ENCODE measurements at regions not wholly inside any gene's neighbourhood (a gene's known extent, or its start where the extent isn't known, plus 50 kb on each side); places are given as distances from the start of the nearest gene placed in this dataset.

- CTCF ChIA-PET: interaction anchor here (0.6 kb wide), 1 partner anchor 48 kb away, joined by 3 read pairs; no protein-coding TSS in a partner anchor
These were observed 923.9 kb downstream of the CDH18 start for GRCh38 chr5:19064094-19064493.

More at GRCh38 chr5:19064094-19064493, 923.9 kb downstream of the CDH18 start:
- no peak overlapping the region for H3K56ac ChIP-seq (ENCODE audit: extremely low read depth, insufficient read depth, low read length)
- H4K91ac ChIP-seq (ENCODE audit: insufficient read depth, low read depth, low read length): no peak overlapping the region
- no peak overlapping the region for H3K4ac ChIP-seq (ENCODE audit: low read depth, low read length)
- TF ChIP-seq MAFK (IDR thresholded peaks at IDR 0.05; ENCODE audit: low read depth, low read length) (peak; percentile 72), MXI1 (IDR thresholded peaks at IDR 0.05; ENCODE audit: borderline replicate concordance, low read depth, low read length) (no peak), CTCF (conservative IDR thresholded peaks at IDR 0.05; ENCODE audit: low read depth, low read length) (no peak)
- H3K9me3 ChIP-seq (ENCODE audit: control insufficient read depth, insufficient read depth, low read length): peaks cover 2% of the 10 kb centered on the region; the same call in 1 of the 2 replicates
- H2AFZ ChIP-seq (replicated peaks; ENCODE audit: low read length, poor library complexity): no peak overlapping the region
- H3K14ac ChIP-seq (replicated peaks; ENCODE audit: low read depth, low read length): no peak overlapping the region
- no peaks in the 10 kb centered on the region for H3K4me1 ChIP-seq (ENCODE audit: control insufficient read depth, insufficient read depth, low read length)
- H3K4me2 ChIP-seq (ENCODE audit: low read depth, low read length): no peak overlapping the region
- H3K27ac ChIP-seq (ENCODE audit: insufficient read depth, low read length): no peak overlapping the region
- no peak for DNase-seq
- no peak for ATAC-seq (ENCODE audit: low read depth)
- H2AK5ac ChIP-seq (ENCODE audit: low read depth, low read length): no peak overlapping the region
- H3K9me1 ChIP-seq (ENCODE audit: insufficient read depth, low read length): no peaks in the 10 kb centered on the region
- POLR2A ChIA-PET (ENCODE audit: unreplicated experiment): no interaction called here
- in situ Hi-C loops (cut with MboI; ENCODE audit: low sequenced_read_pairs): no loop called here
- H2AK9ac ChIP-seq (replicated peaks; ENCODE audit: low read depth, low read length, poor library complexity): no peak overlapping the region
- dilution Hi-C loops (cut with HindIII; ENCODE audit: low sequenced_read_pairs, unreplicated experiment): no loop called here
- no peaks in the 10 kb centered on the region for H3K27me3 ChIP-seq (ENCODE audit: control insufficient read depth, insufficient read depth, low read length)
- H2BK15ac ChIP-seq (ENCODE audit: low read depth, low read length): no peak overlapping the region
- no peak overlapping the region for H2BK5ac ChIP-seq (ENCODE audit: low read depth, low read length, poor library complexity, severe bottlenecking)
- BruUV-seq (replicated peaks): no TSS peak
- no peak overlapping the region for H2BK20ac ChIP-seq (ENCODE audit: low read depth, low read length)
- H3K18ac ChIP-seq (ENCODE audit: low read depth, low read length): no peak overlapping the region
- H4K20me1 ChIP-seq (ENCODE audit: insufficient read depth, low read length): no peaks in the 10 kb centered on the region
- no peak overlapping the region for H3K23ac ChIP-seq (ENCODE audit: low read depth, low read length)
- no peak overlapping the region for H4K5ac ChIP-seq (ENCODE audit: low read depth, low read length)
- no peak overlapping the region for H3K9ac ChIP-seq (ENCODE audit: low read depth, low read length)
- H3K4me3 ChIP-seq (ENCODE audit: insufficient read depth, low read depth, low read length): no peak overlapping the region
- no peaks in the 10 kb centered on the region for H3K36me3 ChIP-seq (ENCODE audit: control insufficient read depth, insufficient read depth, low read length)
- no peaks in the 10 kb centered on the region for H3K79me1 ChIP-seq (ENCODE audit: low read depth in 1 of 2, low read length in 2 of 2)
- no peak overlapping the region for H4K8ac ChIP-seq (ENCODE audit: low read depth in 2 of 2, low read length in 2 of 2)
- no peak overlapping the region for H2BK120ac ChIP-seq (ENCODE audit: low read depth, low read length)
- intact Hi-C loops (cut with micrococcal nuclease): no loop called here

Data from IMR-90 (cell line).